Adrenal gland (tissue), 5 donors: ENCODE measurements at regions not wholly inside any gene's neighbourhood (a gene's known extent, or its start where the extent isn't known, plus 50 kb on each side); places are given as distances from the start of the nearest gene placed in this dataset.

ENCODE experiments used
- CTCF ChIP-seq, 6 experiments: fragments of 450-650 bp in 4 of 6; fragments of 200-600 bp in 2 of 6; sonication (generic) in 1 of 6; IDR thresholded peaks; 1 replicate in 5 of 6; 2 replicates in 1 of 6; pipeline versions ENCODE4 v1.5.1 to v1.8.0; 2016 to 2021; ENCODE audit warnings: antibody characterized with exemption in 6 of 6, mild to moderate bottlenecking in 2 of 6, moderate library complexity in 1 of 6
- POLR2A ChIP-seq, 2 donors: fragments of 450-650 bp; IDR thresholded peaks; one replicate each; pipeline ENCODE4 v1.6.1; 2017; ENCODE audit warnings: antibody characterized with exemption in 2 of 2, mild to moderate bottlenecking in 2 of 2, moderate library complexity in 1 of 2
- donor health status: DM: no; HTN: no; CAD: no.

- TF ChIP-seq CTCF (IDR thresholded peaks at IDR 0.05) = no peak
- TF ChIP-seq POLR2A (IDR thresholded peaks at IDR 0.05) = no peak
Observed at GRCh38 chr1:68653882-68654281, 157.0 kb upstream of the DEPDC1 start.
